HG03565 (cell line): ENCODE measurements at regions not wholly inside any gene's neighbourhood (a gene's known extent, or its start where the extent isn't known, plus 50 kb on each side); places are given as distances from the start of the nearest gene placed in this dataset.
A peak's percentile ranks its signal among the peaks of the same experiment; 100 is the strongest.

Experiments used
- ATAC-seq: cut with Tn5 transposase; IDR thresholded peaks from one replicate; pipeline ENCODE4 v1.9.1; 2021; ENCODE audit warnings: mild to moderate bottlenecking, moderate library complexity; ENCODE audit not compliant: unreplicated experiment

DNA sequence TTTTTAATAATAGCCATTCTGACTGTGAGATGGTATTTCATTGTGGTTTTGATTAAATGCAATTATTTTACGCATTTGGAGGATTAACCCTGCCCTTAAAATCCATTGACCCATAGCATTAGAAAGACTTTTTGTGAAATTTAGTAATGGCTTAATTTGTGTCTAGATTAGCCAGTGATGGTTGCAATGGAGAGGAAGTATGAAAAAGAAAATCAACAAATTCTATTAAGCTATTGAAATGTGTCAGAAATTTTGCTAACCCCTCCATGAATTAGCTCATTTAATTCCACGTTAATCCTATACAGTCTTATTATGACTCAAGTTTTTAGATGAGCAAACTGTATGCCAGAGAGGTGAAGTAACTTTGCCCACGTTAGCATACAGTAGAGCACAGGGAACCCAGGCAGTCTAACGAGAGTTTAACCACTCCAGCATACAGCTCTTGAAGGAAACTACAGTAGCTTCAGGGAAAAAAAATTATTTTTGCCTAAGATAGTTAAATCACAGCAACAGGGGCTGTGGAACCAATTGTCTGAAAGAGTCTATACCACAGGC, 158.2 kb upstream of the PPP2R2B start:
- no peak for ATAC-seq

GRCh38 chr5:147037515-147038205, 159.1 kb upstream of the PPP2R2B start:
- no peak for ATAC-seq

GRCh38 chr5:147040856-147041255, 162.3 kb upstream of the PPP2R2B start:
- ATAC-seq, result no peak

GRCh38 chr5:147044572-147045273, 166.2 kb upstream of the PPP2R2B start:
- ATAC-seq, result no peak

- no peak for ATAC-seq
Measured at GRCh38 chr5:147045290-147045689, 166.7 kb upstream of the PPP2R2B start.

GRCh38 chr5:147046281-147046680, 167.7 kb upstream of the PPP2R2B start:
- ATAC-seq, result no peak

- ATAC-seq, result no peak
Measured at GRCh38 chr5:147046894-147047293, 168.3 kb upstream of the PPP2R2B start.

GRCh38 chr5:147049764-147050163, 171.2 kb upstream of the PPP2R2B start:
- no peak for ATAC-seq

DNA sequence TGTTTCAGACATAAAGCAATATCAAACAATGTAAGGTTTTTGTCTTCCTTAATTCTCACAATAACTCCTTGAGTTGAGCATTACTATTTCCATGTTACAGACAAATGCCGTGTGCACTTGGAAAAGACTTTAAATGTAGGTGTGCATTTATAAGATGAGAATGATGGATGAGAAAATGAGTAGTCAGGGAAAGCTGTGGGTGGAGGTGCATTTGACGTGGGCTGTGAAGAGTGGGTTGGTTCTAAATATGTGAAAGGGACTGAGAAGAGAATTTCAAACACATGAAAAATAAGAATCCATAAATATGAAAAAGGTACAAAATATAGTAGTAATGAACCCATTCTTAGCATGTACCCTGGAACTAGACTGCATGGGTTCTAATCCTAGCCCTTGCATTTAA, 171.6 kb upstream of the PPP2R2B start:
- ATAC-seq, result no peak

DNA sequence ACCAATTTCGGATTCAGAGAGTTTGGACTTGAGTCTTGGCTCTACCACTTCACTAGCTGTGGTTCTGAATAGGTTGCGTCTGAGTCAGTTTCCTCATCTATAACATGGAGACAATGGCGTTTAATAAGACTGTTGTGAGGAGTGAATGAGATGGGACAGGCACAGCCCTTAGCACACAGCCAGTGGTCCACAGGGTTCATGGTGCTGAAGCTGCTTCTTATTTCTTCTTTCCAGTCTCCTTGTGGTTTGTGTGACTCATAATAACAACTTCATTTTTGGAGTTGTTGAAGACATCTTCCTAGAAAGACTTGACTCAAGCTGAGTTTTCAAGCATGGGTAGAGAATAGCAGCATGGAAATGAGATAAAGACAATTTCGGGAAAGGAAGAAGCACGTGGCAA, 172.6 kb upstream of the PPP2R2B start:
- ATAC-seq, result no peak

DNA sequence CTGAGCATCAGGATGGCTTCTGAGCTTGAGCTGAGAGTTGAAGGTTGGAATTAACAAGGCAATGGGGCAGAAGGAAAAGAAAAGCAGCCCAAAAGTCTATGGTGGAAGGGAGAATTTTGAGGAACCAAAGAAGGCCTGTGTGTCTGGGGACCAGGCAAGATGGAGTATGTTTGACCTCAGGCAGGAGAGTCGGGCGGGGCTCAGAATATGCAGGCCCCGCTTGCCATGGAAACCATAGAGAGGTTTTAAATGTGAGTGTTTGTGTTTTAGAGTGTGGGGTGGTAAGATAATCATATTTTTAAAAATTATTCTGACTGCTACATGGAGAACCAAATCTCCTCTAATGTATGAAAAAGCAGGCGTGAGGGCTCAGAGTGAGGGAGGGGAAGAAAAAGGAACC, 174.0 kb upstream of the PPP2R2B start:
- no peak for ATAC-seq

GRCh38 chr5:147055089-147055826, 176.7 kb upstream of the PPP2R2B start:
- no peak for ATAC-seq

GRCh38 chr5:147055850-147056566, 177.5 kb upstream of the PPP2R2B start:
- no peak for ATAC-seq

- no peak for ATAC-seq
Measured at GRCh38 chr5:147057051-147057450, 177.8 kb upstream of the STK32A start.

GRCh38 chr5:147061431-147061830, 173.4 kb upstream of the STK32A start:
- ATAC-seq, result no peak

DNA sequence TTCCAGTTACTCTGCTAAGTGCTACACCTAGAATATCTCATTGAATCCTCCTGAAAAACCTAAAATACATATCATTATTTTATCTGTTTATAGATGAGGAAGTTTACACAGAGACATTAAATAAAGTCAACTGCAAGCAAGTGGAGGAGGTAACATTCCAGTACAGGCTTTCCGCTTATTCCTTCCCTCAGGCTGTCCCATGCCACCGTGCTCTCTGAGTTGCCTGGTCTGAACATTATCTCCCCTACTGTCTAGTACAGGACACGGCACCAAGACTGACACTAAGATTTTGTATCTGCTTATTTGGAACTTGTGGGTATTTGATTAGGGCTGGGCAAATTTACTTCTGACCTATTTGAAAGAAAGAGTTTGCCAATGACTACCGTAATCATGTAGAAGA, 172.4 kb upstream of the STK32A start:
- ATAC-seq, result no peak

DNA sequence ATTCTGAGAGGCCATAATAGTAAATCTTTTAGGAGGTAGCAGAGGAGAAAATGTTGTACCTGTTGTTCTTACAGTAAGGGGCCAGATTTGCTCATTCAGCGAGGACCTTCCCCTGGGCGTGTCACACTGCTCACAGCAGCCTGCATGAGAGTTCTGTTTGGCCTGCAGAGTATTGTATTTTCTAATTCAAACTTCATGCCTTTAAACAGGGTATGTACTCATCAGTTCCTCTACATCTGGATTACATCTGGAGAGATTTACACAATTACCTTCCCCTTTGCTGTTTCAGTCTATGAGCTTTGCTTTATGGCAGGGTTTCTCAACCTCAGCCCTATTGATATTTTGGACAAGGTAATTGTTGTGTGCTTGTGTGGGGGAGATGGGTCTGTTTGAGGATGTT, 170.9 kb upstream of the STK32A start:
- no peak for ATAC-seq

DNA sequence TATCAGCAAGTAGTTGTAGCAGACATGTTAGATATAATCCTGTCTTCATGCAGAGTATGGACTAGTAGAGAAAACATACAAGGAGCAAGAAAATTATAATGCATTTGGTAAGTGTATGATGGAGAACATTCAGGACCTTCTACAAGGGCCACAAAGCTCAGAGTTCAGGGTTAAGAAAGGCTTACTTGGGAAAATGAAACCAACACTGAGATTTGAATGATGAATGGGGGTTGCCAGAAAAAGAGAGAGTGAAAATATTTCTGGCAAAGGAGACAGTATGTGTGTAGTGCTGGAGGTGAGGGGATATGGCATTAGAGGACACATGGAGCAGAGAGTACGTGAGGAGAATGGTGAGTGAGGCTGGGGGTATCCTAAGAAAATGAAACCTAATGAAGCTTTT, 169.8 kb upstream of the STK32A start:
- ATAC-seq, result peak; percentile 43

- ATAC-seq, result no peak
Measured at GRCh38 chr5:147068998-147069397, 165.8 kb upstream of the STK32A start.

DNA sequence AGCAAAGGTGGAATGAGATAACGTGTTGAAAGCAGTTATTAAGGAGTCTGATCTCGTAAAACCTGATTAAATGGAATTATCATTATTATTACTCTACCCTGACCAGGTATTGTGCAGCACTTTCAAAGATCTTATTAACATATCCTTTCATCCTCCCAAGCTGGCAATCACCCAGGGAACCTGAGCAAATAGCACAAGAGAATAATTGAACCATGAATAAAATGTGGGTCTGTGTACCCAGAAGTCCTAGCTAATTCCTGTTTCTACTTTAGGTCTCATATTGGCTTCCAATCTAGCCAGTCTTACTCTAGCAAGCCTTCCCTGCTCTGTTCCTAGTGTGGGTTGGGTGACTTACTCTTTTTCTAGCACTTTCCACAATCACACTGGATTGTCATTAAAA, 162.2 kb upstream of the STK32A start:
- no peak for ATAC-seq

GRCh38 chr5:147073098-147073497, 161.7 kb upstream of the STK32A start:
- no peak for ATAC-seq
